ENCODE measurements at regions not wholly inside any gene's neighbourhood (a gene's known extent, or its start where the extent isn't known, plus 50 kb on each side); places are given as distances from the start of the nearest gene placed in this dataset.

- no peak for TF ChIP-seq CTCF (optimal IDR thresholded peaks at IDR 0.05 in 1 of 3, IDR thresholded peaks at IDR 0.05 in 1 of 3, conservative IDR thresholded peaks at IDR 0.05 in 1 of 3; ENCODE audit: extremely low read depth in 1 of 3, insufficient read depth in 2 of 3, low read length in 3 of 3)
- TF ChIP-seq EZH2 (IDR thresholded peaks at IDR 0.05; ENCODE audit: low read length): no peak
Measured at GRCh38 chr2:129374452-129374851, 605.0 kb upstream of the RAB6C start.
